LNCaP clone FGC (cell line): ENCODE measurements at regions not wholly inside any gene's neighbourhood (a gene's known extent, or its start where the extent isn't known, plus 50 kb on each side); places are given as distances from the start of the nearest gene placed in this dataset.
"Not testable (repeated sequence)": the region's sequence is repeated elsewhere in the genome, so short reads cannot be mapped to it uniquely, and the experiment has no call there.

Experiments
- DNase-seq: peaks from one replicate; pipeline ENCODE4 v3.0.0-alpha.2; 2011; ENCODE audit warnings: low read depth
- H3K4me3 ChIP-seq: 2 replicates; pipeline ENCODE4 v1.5.1; 2011; ENCODE audit warnings: mild to moderate bottlenecking, low read depth, low read length, control low read depth
- TF ChIP-seq, protein P1 (sequence below): IDR thresholded peaks from 2 replicates; pipeline ENCODE4 v1.5.1; 2012; ENCODE audit warnings: mild to moderate bottlenecking; ENCODE audit not compliant: control insufficient read depth, insufficient read depth; ENCODE audit errors: extremely low read depth

DNA sequence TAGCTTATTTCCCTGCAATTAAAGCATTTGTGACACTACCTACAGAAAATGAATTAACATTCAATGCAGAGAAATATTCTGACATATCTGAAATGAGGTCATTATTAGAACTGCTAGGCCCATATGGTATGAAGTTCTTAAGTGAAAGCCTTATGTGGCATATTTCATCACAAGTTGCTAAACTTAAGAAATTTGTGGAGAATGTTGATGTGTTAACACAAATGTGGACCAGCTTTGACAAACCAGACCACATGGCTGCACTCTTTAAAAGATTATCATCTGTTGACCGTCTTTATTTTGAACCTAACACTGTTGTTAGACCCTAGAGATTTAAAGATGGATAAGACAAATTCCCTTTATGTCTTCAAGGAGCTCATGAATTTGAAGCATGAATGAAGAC lies 1024.1 kb downstream of the RPA4 start:
- H3K4me3 ChIP-seq: no peak overlapping the region
- TF ChIP-seq, protein P1, sequence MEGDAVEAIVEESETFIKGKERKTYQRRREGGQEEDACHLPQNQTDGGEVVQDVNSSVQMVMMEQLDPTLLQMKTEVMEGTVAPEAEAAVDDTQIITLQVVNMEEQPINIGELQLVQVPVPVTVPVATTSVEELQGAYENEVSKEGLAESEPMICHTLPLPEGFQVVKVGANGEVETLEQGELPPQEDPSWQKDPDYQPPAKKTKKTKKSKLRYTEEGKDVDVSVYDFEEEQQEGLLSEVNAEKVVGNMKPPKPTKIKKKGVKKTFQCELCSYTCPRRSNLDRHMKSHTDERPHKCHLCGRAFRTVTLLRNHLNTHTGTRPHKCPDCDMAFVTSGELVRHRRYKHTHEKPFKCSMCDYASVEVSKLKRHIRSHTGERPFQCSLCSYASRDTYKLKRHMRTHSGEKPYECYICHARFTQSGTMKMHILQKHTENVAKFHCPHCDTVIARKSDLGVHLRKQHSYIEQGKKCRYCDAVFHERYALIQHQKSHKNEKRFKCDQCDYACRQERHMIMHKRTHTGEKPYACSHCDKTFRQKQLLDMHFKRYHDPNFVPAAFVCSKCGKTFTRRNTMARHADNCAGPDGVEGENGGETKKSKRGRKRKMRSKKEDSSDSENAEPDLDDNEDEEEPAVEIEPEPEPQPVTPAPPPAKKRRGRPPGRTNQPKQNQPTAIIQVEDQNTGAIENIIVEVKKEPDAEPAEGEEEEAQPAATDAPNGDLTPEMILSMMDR: no peak
- no peak for DNase-seq

DNA sequence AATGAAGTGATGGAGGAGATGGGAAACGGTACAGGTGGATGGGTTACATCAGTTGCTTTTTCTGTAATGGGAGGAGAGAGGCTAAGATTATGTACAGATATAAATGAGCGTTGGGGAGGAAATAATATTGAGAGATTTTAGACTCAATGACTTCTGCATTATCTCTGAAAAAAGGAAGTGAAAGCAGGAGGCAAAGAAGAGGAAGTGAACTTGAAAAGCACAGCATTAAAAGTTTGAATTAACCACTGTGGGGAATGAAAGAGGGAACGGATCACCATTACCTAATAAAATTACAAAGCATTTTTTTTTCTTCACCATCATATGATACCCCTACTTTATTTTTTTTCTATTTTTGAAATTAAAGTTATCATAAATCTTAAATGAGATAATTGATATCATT lies 1025.5 kb downstream of the RPA4 start:
- no peak overlapping the region for H3K4me3 ChIP-seq
- DNase-seq: no peak
- TF ChIP-seq, protein P1: no peak

DNA sequence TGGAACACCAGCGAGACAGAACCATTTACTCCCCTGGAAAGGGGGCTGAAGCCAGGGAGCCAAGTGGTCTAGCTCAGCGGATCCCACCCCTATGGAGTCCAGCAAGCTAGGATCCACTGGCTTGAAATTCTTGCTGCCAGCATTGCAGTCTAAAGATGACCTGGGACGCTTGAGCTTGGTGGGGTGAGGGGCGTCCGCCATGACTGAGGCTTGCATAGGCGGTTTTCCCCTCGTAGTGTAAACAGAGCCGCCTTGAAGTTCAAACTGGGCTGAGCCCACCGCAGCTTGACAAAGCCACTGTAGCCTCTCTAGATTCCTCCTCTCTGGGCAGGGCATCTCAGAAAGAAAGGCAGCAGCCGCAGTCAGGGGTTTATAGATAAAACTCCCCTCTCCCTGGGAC lies 1031.7 kb downstream of the RPA4 start:
- not testable (repeated sequence) for H3K4me3 ChIP-seq, DNase-seq

DNA sequence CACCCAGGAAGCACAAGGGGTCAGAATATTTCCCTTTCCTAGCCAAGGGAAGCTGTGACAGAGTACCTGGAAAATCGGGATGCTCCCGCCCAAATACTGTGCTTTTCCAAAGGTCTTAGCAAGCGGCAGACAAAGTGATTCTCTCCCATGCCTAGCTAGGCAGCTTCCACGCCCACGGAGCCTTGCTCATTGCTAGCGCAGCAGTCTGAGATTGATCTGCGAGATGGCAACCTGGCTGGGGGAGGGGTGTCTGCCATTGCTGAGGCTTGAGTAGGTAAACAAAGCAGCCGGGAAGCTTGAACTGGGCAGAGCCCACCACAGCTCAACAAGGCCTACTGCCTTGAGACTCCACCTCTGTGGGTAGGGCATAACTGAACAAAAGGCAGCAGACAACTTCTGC lies 1037.5 kb downstream of the RPA4 start:
- DNase-seq, H3K4me3 ChIP-seq: not testable (repeated sequence)

DNA sequence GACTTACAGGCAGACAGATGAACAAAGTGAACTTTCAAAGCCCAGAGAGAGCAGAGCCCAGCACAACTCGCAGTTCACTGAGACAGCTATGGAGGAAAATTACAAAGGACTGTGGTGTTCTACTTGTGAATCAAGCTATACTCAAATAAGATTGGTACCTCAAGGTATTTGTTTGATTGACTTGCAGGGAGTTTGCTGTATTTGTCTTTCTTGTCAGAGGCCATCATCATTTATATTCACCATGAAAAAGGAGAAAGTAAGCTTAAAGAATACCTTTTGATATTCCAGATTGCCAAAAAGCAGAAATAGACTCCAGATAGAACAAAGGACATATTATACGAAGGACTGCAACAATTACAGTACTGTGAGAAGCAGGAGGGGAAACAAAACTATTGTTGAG lies 1047.9 kb downstream of the RPA4 start:
- DNase-seq: no peak
- H3K4me3 ChIP-seq: no peak overlapping the region
- TF ChIP-seq, protein P1: no peak

DNA sequence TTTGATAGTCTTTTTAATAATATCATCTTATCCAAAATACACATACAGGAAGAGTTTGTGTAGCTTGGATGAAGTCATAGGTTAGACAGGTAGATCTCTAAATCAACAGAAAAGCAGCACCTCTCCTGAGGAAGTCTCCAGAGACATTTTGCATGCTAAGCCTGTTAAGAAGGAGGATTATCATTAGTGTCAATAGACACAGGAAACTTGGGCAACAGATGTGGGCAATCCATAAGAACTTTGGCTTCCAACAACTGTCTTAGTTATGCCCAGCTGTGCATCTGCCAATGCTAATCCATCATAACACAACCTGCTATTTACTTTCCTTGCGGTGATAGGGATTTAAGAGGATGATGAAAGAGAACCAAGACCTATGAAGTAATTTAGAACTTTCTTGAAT lies 1052.6 kb downstream of the RPA4 start:
- DNase-seq: peak; percentile 78
- no peak overlapping the region for H3K4me3 ChIP-seq
- TF ChIP-seq, protein P1: no peak

DNA sequence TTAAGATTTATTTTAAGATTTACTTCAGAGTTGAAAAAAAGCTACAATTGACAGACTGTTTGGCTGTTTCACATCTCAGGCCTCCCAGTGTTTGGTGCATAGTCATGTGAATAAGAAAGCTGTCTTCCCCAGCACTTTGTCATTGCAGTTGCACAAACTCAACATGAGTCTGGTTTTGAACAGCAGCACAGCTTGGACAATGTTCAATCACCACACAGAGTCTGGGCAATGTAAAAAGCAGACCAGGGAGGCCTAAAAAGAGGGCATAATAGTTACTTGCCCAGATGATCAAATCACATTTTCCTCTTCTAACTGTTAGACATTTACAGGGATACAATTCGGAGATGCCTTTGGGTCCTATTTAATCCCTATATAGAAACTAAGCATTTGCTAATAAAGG lies 1055.0 kb downstream of the RPA4 start:
- no peak overlapping the region for H3K4me3 ChIP-seq
- no peak for DNase-seq
- TF ChIP-seq, protein P1: no peak

DNA sequence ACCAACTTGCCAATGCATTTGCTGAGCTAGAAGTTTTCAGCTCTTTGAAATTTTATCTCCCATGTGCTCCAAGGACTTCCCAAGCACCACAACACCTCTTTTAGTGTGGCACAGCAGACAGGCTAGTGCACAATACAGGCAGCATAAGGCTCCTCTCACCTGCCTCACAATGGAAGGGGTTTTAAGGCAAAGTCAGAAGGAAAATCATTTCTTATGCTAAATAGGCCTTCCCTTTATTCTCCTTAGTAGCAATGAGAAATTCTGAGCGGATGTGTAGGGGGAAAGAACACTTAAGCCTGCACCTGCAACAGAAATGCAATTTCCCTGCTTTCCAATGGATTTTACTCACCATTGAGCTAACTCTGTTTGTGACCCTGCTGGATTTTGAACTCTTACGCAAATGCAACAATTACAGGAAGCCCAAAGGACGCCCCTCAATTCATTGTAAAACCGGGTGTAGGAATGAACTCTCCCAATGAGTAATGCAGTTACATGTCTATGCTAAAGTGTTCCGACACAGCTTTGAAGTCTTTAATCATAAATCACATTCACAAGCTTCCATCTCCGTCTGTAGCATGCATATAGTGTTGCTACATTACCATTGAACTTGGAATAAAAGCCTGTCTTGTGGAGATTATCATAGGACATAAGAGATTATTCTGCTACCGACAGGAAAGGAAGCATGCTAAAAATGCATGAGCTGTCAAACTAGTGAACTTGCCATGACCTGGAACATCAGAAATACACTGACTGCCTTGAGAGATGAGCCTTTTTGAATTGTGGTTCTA lies 1084.9 kb downstream of the RPA4 start:
- TF ChIP-seq, protein P1: no peak

More for the DNA sequence above, 1084.9 kb downstream of the RPA4 start:
- H3K4me3 ChIP-seq: no peak overlapping the region
- DNase-seq: no peak
